ENCODE measurements at regions not wholly inside any gene's neighbourhood (a gene's known extent, or its start where the extent isn't known, plus 50 kb on each side); places are given as distances from the start of the nearest gene placed in this dataset.

GRCh38 chr5:119789406-119790117 is 160.2 kb downstream of the FAM170A start:
- peak; percentile 60 for DNase-seq (ENCODE audit: low spot score)

- DNase-seq (ENCODE audit: low spot score) = peak; percentile 90
Measured at GRCh38 chr5:119792161-119792799, 162.9 kb downstream of the FAM170A start.

- DNase-seq (ENCODE audit: low spot score) = peak; percentile 23
Measured at GRCh38 chr5:119795768-119796167, 166.4 kb downstream of the FAM170A start.

- no peak for DNase-seq (ENCODE audit: low spot score)
Measured at GRCh38 chr5:119801570-119801969, 172.2 kb downstream of the FAM170A start.

- DNase-seq (ENCODE audit: low spot score) = no peak
Measured at GRCh38 chr5:119808024-119808423, 178.7 kb downstream of the FAM170A start.

GRCh38 chr5:119808474-119808873 is 179.1 kb downstream of the FAM170A start:
- no peak for DNase-seq (ENCODE audit: low spot score)

- no peak for DNase-seq (ENCODE audit: low spot score)
Measured at GRCh38 chr5:119810217-119810616, 180.9 kb downstream of the FAM170A start.

- DNase-seq (ENCODE audit: low spot score) = no peak
Measured at GRCh38 chr5:119811458-119811857, 182.1 kb downstream of the FAM170A start.

- DNase-seq (ENCODE audit: low spot score) = no peak
Measured at GRCh38 chr5:119814655-119815054, 185.3 kb downstream of the FAM170A start.

GRCh38 chr5:119816055-119816454 is 186.7 kb downstream of the FAM170A start:
- DNase-seq (ENCODE audit: low spot score) = no peak

- DNase-seq (ENCODE audit: low spot score) = no peak
Measured at GRCh38 chr5:119820016-119820415, 190.7 kb downstream of the FAM170A start.

- DNase-seq (ENCODE audit: low spot score) = no peak
Measured at GRCh38 chr5:119820608-119821007, 191.2 kb downstream of the FAM170A start.

GRCh38 chr5:119828541-119828940 is 199.2 kb downstream of the FAM170A start:
- peak; percentile 24 for DNase-seq (ENCODE audit: low spot score)

- DNase-seq (ENCODE audit: low spot score) = no peak
Measured at GRCh38 chr5:119829341-119829740, 200.0 kb downstream of the FAM170A start.

- no peak for DNase-seq (ENCODE audit: low spot score)
Measured at GRCh38 chr5:119833176-119833575, 203.8 kb downstream of the FAM170A start.

GRCh38 chr5:119840175-119840574 is 210.8 kb downstream of the FAM170A start:
- no peak for DNase-seq (ENCODE audit: low spot score)

GRCh38 chr5:119852140-119852539 is 222.8 kb downstream of the FAM170A start:
- no peak for DNase-seq (ENCODE audit: low spot score)

- no peak for DNase-seq (ENCODE audit: low spot score)
Measured at GRCh38 chr5:119860463-119860862, 231.1 kb downstream of the FAM170A start.

GRCh38 chr5:119862619-119863018 is 233.3 kb downstream of the FAM170A start:
- DNase-seq (ENCODE audit: low spot score) = peak; percentile 95

GRCh38 chr5:119864286-119864685 is 234.9 kb downstream of the FAM170A start:
- no peak for DNase-seq (ENCODE audit: low spot score)

- DNase-seq (ENCODE audit: low spot score) = no peak
Measured at GRCh38 chr5:119873611-119874010, 244.3 kb downstream of the FAM170A start.

GRCh38 chr5:119876522-119876921 is 247.2 kb downstream of the FAM170A start:
- peak; percentile 79 for DNase-seq (ENCODE audit: low spot score)

GRCh38 chr5:119878712-119879111 is 249.4 kb downstream of the FAM170A start:
- no peak for DNase-seq (ENCODE audit: low spot score)

Data from umbilical cord (tissue), 1 donor.